ENCODE measurements at regions not wholly inside any gene's neighbourhood (a gene's known extent, or its start where the extent isn't known, plus 50 kb on each side); places are given as distances from the start of the nearest gene placed in this dataset.

DNA sequence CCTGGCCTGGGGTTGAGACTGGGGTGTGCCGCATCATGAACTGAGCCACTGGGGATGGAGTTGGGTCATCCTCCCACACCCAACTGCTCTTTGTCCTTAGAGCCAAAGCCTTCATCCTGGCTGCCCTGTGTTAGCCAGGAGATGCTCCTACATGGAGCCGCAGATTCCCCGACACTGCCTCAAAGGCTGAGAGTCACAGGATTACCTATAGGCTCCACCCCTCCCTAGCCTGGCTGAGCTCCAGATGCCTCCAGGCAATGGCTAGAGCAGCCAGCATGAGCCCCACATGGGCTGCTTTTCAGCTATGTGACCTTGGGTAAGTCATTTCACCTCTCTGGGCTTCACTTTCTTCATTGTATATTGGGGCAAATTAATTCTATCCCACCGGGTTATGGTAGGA, 119.9 kb upstream of the POU3F1 start:
- Mint-ChIP-seq H3K36me3 (ENCODE audit: low read depth) (no peaks in the 10 kb centered on the region), H3K27ac (no peak overlapping the region), H3K9me3 (no peaks in the 10 kb centered on the region), H3K27me3 (peaks cover 4% of the 10 kb centered on the region), H3K4me1 (peaks cover 3% of the 10 kb centered on the region), H3K4me3 (no peak overlapping the region)
- no peak for DNase-seq
- ATAC-seq (ENCODE audit: low read depth), result no peak
- POLR2A ChIA-PET, result interaction anchor here (1.0 kb wide), 1 partner anchor 8 kb away, joined by 3 read pairs; no protein-coding TSS in a partner anchor
- intact Hi-C loops (cut with micrococcal nuclease), result no loop called here
- CTCF ChIA-PET, result no interaction called here
- TF ChIP-seq, protein P1, sequence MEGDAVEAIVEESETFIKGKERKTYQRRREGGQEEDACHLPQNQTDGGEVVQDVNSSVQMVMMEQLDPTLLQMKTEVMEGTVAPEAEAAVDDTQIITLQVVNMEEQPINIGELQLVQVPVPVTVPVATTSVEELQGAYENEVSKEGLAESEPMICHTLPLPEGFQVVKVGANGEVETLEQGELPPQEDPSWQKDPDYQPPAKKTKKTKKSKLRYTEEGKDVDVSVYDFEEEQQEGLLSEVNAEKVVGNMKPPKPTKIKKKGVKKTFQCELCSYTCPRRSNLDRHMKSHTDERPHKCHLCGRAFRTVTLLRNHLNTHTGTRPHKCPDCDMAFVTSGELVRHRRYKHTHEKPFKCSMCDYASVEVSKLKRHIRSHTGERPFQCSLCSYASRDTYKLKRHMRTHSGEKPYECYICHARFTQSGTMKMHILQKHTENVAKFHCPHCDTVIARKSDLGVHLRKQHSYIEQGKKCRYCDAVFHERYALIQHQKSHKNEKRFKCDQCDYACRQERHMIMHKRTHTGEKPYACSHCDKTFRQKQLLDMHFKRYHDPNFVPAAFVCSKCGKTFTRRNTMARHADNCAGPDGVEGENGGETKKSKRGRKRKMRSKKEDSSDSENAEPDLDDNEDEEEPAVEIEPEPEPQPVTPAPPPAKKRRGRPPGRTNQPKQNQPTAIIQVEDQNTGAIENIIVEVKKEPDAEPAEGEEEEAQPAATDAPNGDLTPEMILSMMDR (IDR thresholded peaks at IDR 0.05), result no peak

DNA sequence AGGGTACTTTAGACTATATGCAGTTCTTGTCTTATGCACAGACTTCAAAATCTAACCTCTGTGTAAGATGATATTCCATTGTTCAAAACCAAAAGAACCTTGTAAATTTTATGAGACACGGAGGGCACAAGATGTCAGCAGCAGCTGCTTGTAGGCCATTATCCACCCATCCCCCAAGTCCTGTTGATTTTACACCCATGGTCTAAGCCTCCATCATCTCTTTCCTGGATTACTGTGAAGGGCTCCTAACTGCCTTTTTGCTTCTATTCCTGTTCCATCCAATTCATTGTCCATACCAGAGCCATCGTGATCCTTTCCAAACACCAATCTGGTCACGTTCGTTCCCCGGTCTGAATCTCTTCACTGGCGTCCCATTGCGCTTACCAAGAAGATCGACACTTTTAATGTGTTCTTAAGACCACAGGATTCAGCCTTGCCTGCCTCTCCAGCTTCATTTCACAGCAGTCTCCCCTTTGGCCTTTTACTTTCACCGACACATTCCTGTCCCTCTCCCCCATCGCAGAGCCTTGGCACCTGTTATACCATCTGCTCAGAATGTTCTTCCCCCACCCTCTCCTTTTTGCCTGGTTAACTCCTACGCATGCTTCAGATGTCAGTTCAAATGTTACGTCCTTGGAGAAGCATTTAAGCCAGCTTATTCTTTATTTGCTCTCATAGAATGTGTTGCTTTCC, 107.3 kb upstream of the POU3F1 start:
- H3K27me3 Mint-ChIP-seq, result no peaks in the 10 kb centered on the region
- ChIA-PET POLR2A (interaction anchor here (2.7 to 3.3 kb wide), 2 partner anchors 19 to 321 kb away, joined by 33 to 54 read pairs; no protein-coding TSS in a partner anchor), CTCF (no interaction called here)
- H3K36me3 Mint-ChIP-seq (ENCODE audit: low read depth), result peaks cover 1% of the 10 kb centered on the region
- TF ChIP-seq, protein P1 (IDR thresholded peaks at IDR 0.05), result no peak
- DNase-seq (no peak), ATAC-seq (ENCODE audit: low read depth) (no peak)
- intact Hi-C loops (cut with micrococcal nuclease), result loop anchor here (1.0 to 10.0 kb wide), 5 partner anchors 19 to 431 kb away; no protein-coding TSS in a partner anchor
- H3K27ac Mint-ChIP-seq, result peak overlapping the region; percentile 62
- peaks cover 43% of the 10 kb centered on the region for H3K4me1 Mint-ChIP-seq
- H3K9me3 Mint-ChIP-seq, result no peaks in the 10 kb centered on the region
- peak overlapping the region; percentile 4 for H3K4me3 Mint-ChIP-seq

DNA sequence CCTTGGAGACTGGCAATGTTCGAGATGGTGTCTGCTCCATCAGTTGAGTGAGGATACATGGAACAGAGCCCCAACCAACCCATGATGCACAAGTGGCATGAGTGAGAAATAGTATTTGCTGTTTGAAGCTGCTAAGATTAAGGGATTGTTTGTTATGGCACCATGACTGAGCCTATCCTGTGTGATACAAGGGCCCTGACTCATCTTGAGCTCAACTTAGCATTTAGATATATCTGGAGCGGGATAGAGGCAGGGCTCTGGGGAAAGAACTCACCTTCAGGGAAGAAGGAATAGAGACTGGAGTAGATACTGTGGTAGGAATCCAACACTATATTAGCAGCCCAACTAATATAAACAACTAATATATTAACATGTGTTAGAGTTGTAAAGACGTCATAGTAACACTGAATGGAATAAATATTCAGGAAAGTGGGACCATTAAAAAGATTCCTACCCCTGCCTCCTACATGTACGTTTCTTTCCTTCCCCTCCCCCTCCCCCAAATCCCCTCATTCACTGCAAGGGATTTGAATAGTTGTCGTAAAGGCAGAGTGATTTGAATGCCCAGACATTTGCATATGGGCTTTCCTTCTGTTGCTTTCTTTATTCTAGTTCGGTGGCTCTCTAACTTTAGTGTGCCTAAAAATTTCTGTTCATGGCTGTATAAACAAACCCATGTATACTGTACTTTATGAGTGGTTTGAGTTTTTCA, 106.6 kb upstream of the POU3F1 start:
- ChIA-PET POLR2A (interaction anchor here (0.6 to 3.3 kb wide), 6 partner anchors 19 to 322 kb away, joined by 3 to 54 read pairs (median 8); partner anchors contain the start of gene POU3F1), CTCF (interaction anchor here (0.9 to 1.6 kb wide), 6 partner anchors 9 to 350 kb away, joined by 4 to 9 read pairs (median 4); partner anchors contain the start of gene POU3F1)
- H3K27me3 Mint-ChIP-seq, result no peaks in the 10 kb centered on the region
- TF ChIP-seq, protein P1 (IDR thresholded peaks at IDR 0.05), result no peak
- H3K27ac Mint-ChIP-seq, result peak overlapping the region; percentile 80
- peak overlapping the region; percentile 4 for H3K4me3 Mint-ChIP-seq
- H3K9me3 Mint-ChIP-seq, result no peaks in the 10 kb centered on the region
- ATAC-seq (ENCODE audit: low read depth), result no peak
- peaks cover 43% of the 10 kb centered on the region for H3K4me1 Mint-ChIP-seq
- H3K36me3 Mint-ChIP-seq (ENCODE audit: low read depth), result peaks cover 1% of the 10 kb centered on the region
- intact Hi-C loops (cut with micrococcal nuclease), result loop anchor here (1.0 to 10.0 kb wide), 5 partner anchors 20 to 432 kb away; no protein-coding TSS in a partner anchor
- DNase-seq, result no peak

DNA sequence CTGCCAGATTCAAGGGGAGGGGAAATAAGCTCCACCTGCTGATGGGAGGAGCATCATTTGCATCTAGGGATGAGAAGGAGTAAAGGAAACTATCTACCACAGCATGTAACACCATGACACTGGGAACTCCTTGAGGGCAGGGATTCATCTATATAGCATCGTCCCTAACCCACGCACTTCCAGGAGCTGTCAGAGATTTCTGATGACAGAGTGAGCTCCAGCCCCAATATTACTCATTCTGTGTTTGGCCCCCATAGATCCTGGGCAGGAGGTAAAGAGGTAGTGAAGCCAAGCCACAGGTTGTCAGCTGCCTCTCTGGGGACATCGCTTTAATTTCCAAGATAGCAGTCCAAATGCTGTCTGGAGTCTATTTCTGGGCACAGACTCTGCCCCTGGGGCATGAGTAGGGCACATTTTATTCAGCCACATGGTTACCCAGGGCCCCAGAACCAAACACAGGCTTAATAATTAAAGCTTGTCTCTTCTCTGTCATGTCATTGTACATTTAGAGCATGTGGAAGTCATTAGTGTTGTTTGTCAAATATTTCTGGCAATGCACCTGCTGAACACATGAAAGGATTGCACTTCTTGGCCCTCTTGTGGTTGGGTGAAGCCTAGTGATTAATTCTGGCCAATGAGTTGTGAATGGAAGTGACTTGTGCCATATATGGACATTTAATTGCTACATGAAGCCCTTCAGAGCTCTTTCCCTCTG, 105.9 kb upstream of the POU3F1 start:
- Mint-ChIP-seq H3K27ac (peak overlapping the region; percentile 80), H3K4me1 (peaks cover 43% of the 10 kb centered on the region), H3K27me3 (no peaks in the 10 kb centered on the region), H3K36me3 (ENCODE audit: low read depth) (peaks cover 1% of the 10 kb centered on the region), H3K4me3 (peak overlapping the region; percentile 4), H3K9me3 (no peaks in the 10 kb centered on the region)
- intact Hi-C loops (cut with micrococcal nuclease), result loop anchor here (1.0 to 10.0 kb wide), 5 partner anchors 21 to 432 kb away; no protein-coding TSS in a partner anchor
- TF ChIP-seq, protein P1 (IDR thresholded peaks at IDR 0.05), result no peak
- CTCF ChIA-PET, result interaction anchor here (0.9 to 1.6 kb wide), 12 partner anchors 9 to 350 kb away, joined by 3 to 9 read pairs (median 4); partner anchors contain the start of gene POU3F1
- POLR2A ChIA-PET, result interaction anchor here (0.6 to 3.3 kb wide), 6 partner anchors 20 to 323 kb away, joined by 3 to 54 read pairs (median 8); partner anchors contain the start of gene POU3F1
- ATAC-seq (ENCODE audit: low read depth) (peak; percentile 74), DNase-seq (no peak)

All from activated B cell treated with CpG ODN at 0.5 μM for 24 hours (primary cell).